COLO829 (cell line): ENCODE measurements at regions not wholly inside any gene's neighbourhood (a gene's known extent, or its start where the extent isn't known, plus 50 kb on each side); places are given as distances from the start of the nearest gene placed in this dataset.

Experiments used
- DNase-seq: peaks from one replicate; pipeline ENCODE4 v3.0.0; 2012; ENCODE audit warnings: low spot score

- peak; percentile 40 for DNase-seq
Observed at GRCh38 chr6:127641905-127642304, 64.9 kb downstream of the C6orf58 start.
